K562 (cell line): ENCODE measurements at regions not wholly inside any gene's neighbourhood (a gene's known extent, or its start where the extent isn't known, plus 50 kb on each side); places are given as distances from the start of the nearest gene placed in this dataset.

Experiments used
- ARID3B ChIP-seq: fragments of 250-450 bp; sonication (Bioruptor Pico); IDR thresholded peaks from 2 replicates; pipeline ENCODE4 v1.4.0; 2020; ENCODE audit warnings: borderline replicate concordance
- EGR1 ChIP-seq: fragments of 450-650 bp; conservative IDR thresholded peaks from 2 replicates; pipeline ENCODE4 v1.6.1; 2017; ENCODE audit warnings: mild to moderate bottlenecking
- MAFK ChIP-seq: IDR thresholded peaks from 2 replicates; pipeline ENCODE4 v1.6.1; 2011; ENCODE audit warnings: low read length, improper control_type of control experiment
- MTA3 ChIP-seq: fragments of 450-650 bp; formaldehyde crosslinking; IDR thresholded peaks from 2 replicates; pipeline ENCODE4 v1.6.1; 2017; ENCODE audit warnings: mild to moderate bottlenecking, borderline replicate concordance
- NFRKB ChIP-seq: fragments of 450-650 bp; IDR thresholded peaks from 2 replicates; pipeline ENCODE4 v1.6.1; 2016; ENCODE audit warnings: low read depth
- POLR2AphosphoS5 ChIP-seq: IDR thresholded peaks from 2 replicates; pipeline ENCODE4 v1.6.1; 2011; ENCODE audit warnings: mild to moderate bottlenecking, low read depth, low read length, moderate library complexity; ENCODE audit not compliant: control insufficient read depth, insufficient read depth
- POLR2B ChIP-seq: fragments of 450-650 bp; IDR thresholded peaks from 2 replicates; pipeline ENCODE4 v1.6.1; 2018; ENCODE audit warnings: low read depth; ENCODE audit not compliant: partially characterized antibody
- RAD21 ChIP-seq, 2 experiments: fragments of 250-450 bp in 1 of 2; fragments of 450-650 bp in 1 of 2; sonication (Bioruptor Pico) in 1 of 2; formaldehyde crosslinking in 1 of 2; IDR thresholded peaks in 1 of 2; conservative IDR thresholded peaks in 1 of 2; 2 replicates each; pipeline versions ENCODE4 v1.4.0 to v1.8.0; 2020 to 2022; ENCODE audit warnings: mild to moderate bottlenecking in 2 of 2, moderate library complexity in 1 of 2
- RFX5 ChIP-seq: IDR thresholded peaks from 2 replicates; pipeline ENCODE4 v1.6.1; 2011; ENCODE audit warnings: low read depth, mild to moderate bottlenecking, improper control_type of control experiment, low read length
- YY1 ChIP-seq, 3 experiments: IDR thresholded peaks; 2 replicates each; pipeline ENCODE4 v1.6.1; 2011; ENCODE audit warnings: low read length in 2 of 3, mild to moderate bottlenecking in 2 of 3, moderate library complexity in 2 of 3, borderline replicate concordance in 1 of 3, control low read depth in 1 of 3, low read depth in 1 of 3; ENCODE audit not compliant: insufficient read depth in 3 of 3, insufficient replicate concordance in 2 of 3, control insufficient read depth in 1 of 3, insufficient read length in 1 of 3; ENCODE audit errors: extremely low read depth in 1 of 3
- ZBTB33 ChIP-seq: sonication (generic); formaldehyde crosslinking; IDR thresholded peaks from 2 replicates; pipeline ENCODE4 v1.8.1; 2023; ENCODE audit warnings: mild to moderate bottlenecking, missing genetic modification reagents
- TF ChIP-seq, protein P1 (sequence below): fragments of 250-450 bp; sonication (Bioruptor Pico); IDR thresholded peaks from 2 replicates; pipeline ENCODE4 v1.8.0; 2021; ENCODE audit warnings: mild to moderate bottlenecking, moderate library complexity

- TF ChIP-seq, protein P1, sequence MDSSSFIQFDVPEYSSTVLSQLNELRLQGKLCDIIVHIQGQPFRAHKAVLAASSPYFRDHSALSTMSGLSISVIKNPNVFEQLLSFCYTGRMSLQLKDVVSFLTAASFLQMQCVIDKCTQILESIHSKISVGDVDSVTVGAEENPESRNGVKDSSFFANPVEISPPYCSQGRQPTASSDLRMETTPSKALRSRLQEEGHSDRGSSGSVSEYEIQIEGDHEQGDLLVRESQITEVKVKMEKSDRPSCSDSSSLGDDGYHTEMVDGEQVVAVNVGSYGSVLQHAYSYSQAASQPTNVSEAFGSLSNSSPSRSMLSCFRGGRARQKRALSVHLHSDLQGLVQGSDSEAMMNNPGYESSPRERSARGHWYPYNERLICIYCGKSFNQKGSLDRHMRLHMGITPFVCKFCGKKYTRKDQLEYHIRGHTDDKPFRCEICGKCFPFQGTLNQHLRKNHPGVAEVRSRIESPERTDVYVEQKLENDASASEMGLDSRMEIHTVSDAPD (CRISPR knock-in tag): no peak
- TF ChIP-seq POLR2AphosphoS5 (no peak), ARID3B (CRISPR knock-in tag) (no peak), MTA3 (no peak), RFX5 (no peak), MAFK (no peak), NFRKB (no peak), POLR2B (no peak), YY1 (IDR thresholded peaks at IDR 0.05; ENCODE audit: borderline replicate concordance in 1 of 3, control insufficient read depth in 1 of 3, extremely low read depth in 1 of 3, insufficient read depth in 3 of 3, insufficient read length in 1 of 3, insufficient replicate concordance in 2 of 3, low read depth in 1 of 3, low read length in 2 of 3) (no peak), EGR1 (no peak), RAD21 (CRISPR knock-in tag; conservative IDR thresholded peaks at IDR 0.05 in 1 of 2, IDR thresholded peaks at IDR 0.05 in 1 of 2) (no peak), ZBTB33 (CRISPR knock-in tag) (no peak)
Measured at GRCh38 chr2:60379216-60379615, 174.2 kb downstream of the BCL11A start.
